ENCODE measurements at regions not wholly inside any gene's neighbourhood (a gene's known extent, or its start where the extent isn't known, plus 50 kb on each side); places are given as distances from the start of the nearest gene placed in this dataset.

GRCh38 chr13:50644081-50644871 is 199.2 kb downstream of the DLEU7 start:
- TF ChIP-seq CTCF (conservative IDR thresholded peaks at IDR 0.05; ENCODE audit: low read depth, low read length) (no peak), EZH2 (IDR thresholded peaks at IDR 0.05; ENCODE audit: borderline replicate concordance, low read depth, low read length, poor library complexity, severe bottlenecking) (no peak)
